Sigmoid colon (tissue), 4 donors: ENCODE measurements at regions not wholly inside any gene's neighbourhood (a gene's known extent, or its start where the extent isn't known, plus 50 kb on each side); places are given as distances from the start of the nearest gene placed in this dataset.

Experiments used
- CTCF ChIP-seq, 4 experiments: fragments of 450-650 bp in 3 of 4; fragments of 200-600 bp in 1 of 4; IDR thresholded peaks; one replicate each; pipeline ENCODE4 v1.5.1; 2016 to 2019; ENCODE audit warnings: antibody characterized with exemption in 4 of 4, mild to moderate bottlenecking in 3 of 4, moderate library complexity in 2 of 4
- EP300 ChIP-seq, 4 donors: sonication (generic); formaldehyde crosslinking; IDR thresholded peaks; one replicate each; pipeline ENCODE4 v1.6.1; 2017; ENCODE audit warnings: antibody characterized with exemption in 4 of 4
- POLR2AphosphoS5 ChIP-seq, 4 donors: sonication (generic); formaldehyde crosslinking; IDR thresholded peaks; one replicate each; pipeline ENCODE4 v1.6.1; 2017; ENCODE audit warnings: antibody characterized with exemption in 4 of 4

- TF ChIP-seq CTCF (IDR thresholded peaks at IDR 0.05) (no peak), POLR2AphosphoS5 (IDR thresholded peaks at IDR 0.05) (no peak), EP300 (IDR thresholded peaks at IDR 0.05) (no peak)
Measured at GRCh38 chr7:26508481-26508880, 216.8 kb downstream of the SNX10 start.
